ENCODE measurements at regions not wholly inside any gene's neighbourhood (a gene's known extent, or its start where the extent isn't known, plus 50 kb on each side); places are given as distances from the start of the nearest gene placed in this dataset.

- TF ChIP-seq EZH2 (IDR thresholded peaks at IDR 0.05; ENCODE audit: borderline replicate concordance, low read depth, low read length, severe bottlenecking), result no peak
- no peak for TF ChIP-seq CTCF (IDR thresholded peaks at IDR 0.05; ENCODE audit: borderline replicate concordance, extremely low read depth, low read length, poor library complexity, severe bottlenecking)
Observed at GRCh38 chr5:148747536-148747906, 78.9 kb upstream of the ADRB2 start.
